Gastrocnemius medialis (tissue), 4 donors: ENCODE measurements at regions not wholly inside any gene's neighbourhood (a gene's known extent, or its start where the extent isn't known, plus 50 kb on each side); places are given as distances from the start of the nearest gene placed in this dataset.

Source experiments
- ATAC-seq, 2 donors: fragments of 150-250 bp; one replicate each; pipeline ENCODE4 v1.9.1; 2016
- DNase-seq, 2 donors: peaks; one replicate each; pipeline ENCODE4 v3.0.0-alpha.2; 2019
- H3K27ac ChIP-seq, 4 donors: fragments of 200-600 bp; sonication (generic); 1 replicate in 1 of 4; 2 replicates in 3 of 4; pipeline ENCODE4 v1.5.1; 2016 to 2018; ENCODE audit warnings: mild to moderate bottlenecking in 2 of 4, moderate library complexity in 1 of 4
- H3K27me3 ChIP-seq, 3 donors: fragments of 200-600 bp; sonication (generic) in 2 of 3; 1 replicate in 1 of 3; 2 replicates in 2 of 3; pipeline versions ENCODE4 v1.5.1 to v1.6.0; 2016 to 2019; ENCODE audit warnings: mild to moderate bottlenecking in 1 of 3, moderate library complexity in 1 of 3
- H3K36me3 ChIP-seq, 2 donors: fragments of 200-600 bp; sonication (generic) in 1 of 2; one replicate each; pipeline ENCODE4 v1.5.1; 2017 to 2018
- H3K4me1 ChIP-seq, 2 donors: fragments of 200-600 bp; sonication (generic) in 1 of 2; one replicate each; pipeline ENCODE4 v1.5.1; 2016 to 2017; ENCODE audit warnings: mild to moderate bottlenecking in 2 of 2
- H3K4me3 ChIP-seq, 4 donors: fragments of 200-600 bp; sonication (generic) in 3 of 4; 1 replicate in 1 of 4; 2 replicates in 3 of 4; pipeline ENCODE4 v1.5.1; 2016 to 2019; ENCODE audit warnings: mild to moderate bottlenecking in 2 of 4
- H3K9me3 ChIP-seq, 3 donors: fragments of 200-600 bp; sonication (generic) in 2 of 3; 1 replicate in 1 of 3; 2 replicates in 2 of 3; pipeline ENCODE4 v1.5.1; 2016 to 2019
- CTCF ChIP-seq, 5 experiments: fragments of 450-650 bp in 3 of 5; fragments of 200-600 bp in 2 of 5; sonication (generic) in 2 of 5; IDR thresholded peaks in 4 of 5; conservative IDR thresholded peaks in 1 of 5; 1 replicate in 4 of 5; 2 replicates in 1 of 5; pipeline ENCODE4 v1.5.1; 2016 to 2019; ENCODE audit warnings: antibody characterized with exemption in 5 of 5, mild to moderate bottlenecking in 3 of 5, moderate library complexity in 3 of 5
- POLR2A ChIP-seq, 2 donors: fragments of 450-650 bp; IDR thresholded peaks; one replicate each; pipeline ENCODE4 v1.6.1; 2017; ENCODE audit warnings: antibody characterized with exemption in 2 of 2, mild to moderate bottlenecking in 2 of 2, moderate library complexity in 2 of 2
- in situ Hi-C, 4 donors: fragments of 200-750 bp; cut with MboI; loops; one replicate each; pipeline versions ENCODE4 v1.15.0 to v1.8.0; 2017; ENCODE audit warnings: low sequenced_read_pairs in 4 of 4
- intact Hi-C: fragments of 100-400 bp; cut with DNase I; formaldehyde crosslinking; loops from one replicate; pipeline ENCODE4 v1.15.1; 2023; ENCODE audit warnings: low total_unique reads

- intact Hi-C loops (no loop called here), in situ Hi-C loops (no loop called here)
- Histone ChIP-seq H3K36me3 (no peaks in the 10 kb centered on the region), H3K27me3 (no peaks in the 10 kb centered on the region), H3K4me1 (no peaks in the 10 kb centered on the region), H3K27ac (no peak overlapping the region), H3K4me3 (no peak overlapping the region), H3K9me3 (no peaks in the 10 kb centered on the region)
- ATAC-seq (no peak), DNase-seq (no peak)
- TF ChIP-seq POLR2A (IDR thresholded peaks at IDR 0.05) (no peak), CTCF (IDR thresholded peaks at IDR 0.05 in 4 of 5, conservative IDR thresholded peaks at IDR 0.05 in 1 of 5) (no peak)
Observed at GRCh38 chr4:42330002-42330592, 67.2 kb upstream of the SHISA3 start.

GRCh38 chr4:42331040-42331439 is 66.2 kb upstream of the SHISA3 start:
- no peaks in the 10 kb centered on the region for H3K27me3 ChIP-seq
- intact Hi-C loops (no loop called here), in situ Hi-C loops (no loop called here)
- no peaks in the 10 kb centered on the region for H3K36me3 ChIP-seq
- no peak overlapping the region for H3K4me3 ChIP-seq
- TF ChIP-seq POLR2A (IDR thresholded peaks at IDR 0.05) (no peak), CTCF (IDR thresholded peaks at IDR 0.05 in 4 of 5, conservative IDR thresholded peaks at IDR 0.05 in 1 of 5) (no peak)
- ATAC-seq: no peak
- H3K4me1 ChIP-seq: no peaks in the 10 kb centered on the region
- no peak for DNase-seq
- no peak overlapping the region for H3K27ac ChIP-seq
- H3K9me3 ChIP-seq: no peaks in the 10 kb centered on the region

- H3K4me1 ChIP-seq: no peaks in the 10 kb centered on the region
- intact Hi-C loops: no loop called here
- H3K4me3 ChIP-seq: no peak overlapping the region
- H3K36me3 ChIP-seq: no peaks in the 10 kb centered on the region
- DNase-seq: peak; percentile 31 to 65
- in situ Hi-C loops: no loop called here
- peak; percentile 89 to 94 for ATAC-seq
- H3K9me3 ChIP-seq: no peaks in the 10 kb centered on the region
- TF ChIP-seq POLR2A (IDR thresholded peaks at IDR 0.05): no peak
- no peak for TF ChIP-seq CTCF (IDR thresholded peaks at IDR 0.05 in 4 of 5, conservative IDR thresholded peaks at IDR 0.05 in 1 of 5)
- H3K27ac ChIP-seq: peak overlapping the region; percentile 14 to 59 (median 50)
- H3K27me3 ChIP-seq: no peaks in the 10 kb centered on the region
Observed at GRCh38 chr4:42331914-42332368, 65.3 kb upstream of the SHISA3 start.

- DNase-seq: no peak
- Histone ChIP-seq H3K27ac (peak overlapping the region; percentile 37 to 73 (median 56)), H3K4me1 (peaks cover 5% of the 10 kb centered on the region in 2 donors), H3K36me3 (no peaks in the 10 kb centered on the region), H3K4me3 (no peak overlapping the region), H3K27me3 (no peaks in the 10 kb centered on the region), H3K9me3 (no peaks in the 10 kb centered on the region)
- TF ChIP-seq CTCF (IDR thresholded peaks at IDR 0.05 in 4 of 5, conservative IDR thresholded peaks at IDR 0.05 in 1 of 5) (no peak), POLR2A (IDR thresholded peaks at IDR 0.05) (no peak)
- intact Hi-C loops: loop anchor here (10.0 kb wide), 1 partner anchor 55 kb away; no protein-coding TSS in a partner anchor
- peak; percentile 56 for ATAC-seq
- in situ Hi-C loops: no loop called here
Observed at GRCh38 chr4:42339935-42340406, 57.3 kb upstream of the SHISA3 start.
